ENCODE measurements at regions not wholly inside any gene's neighbourhood (a gene's known extent, or its start where the extent isn't known, plus 50 kb on each side); places are given as distances from the start of the nearest gene placed in this dataset.

DNA sequence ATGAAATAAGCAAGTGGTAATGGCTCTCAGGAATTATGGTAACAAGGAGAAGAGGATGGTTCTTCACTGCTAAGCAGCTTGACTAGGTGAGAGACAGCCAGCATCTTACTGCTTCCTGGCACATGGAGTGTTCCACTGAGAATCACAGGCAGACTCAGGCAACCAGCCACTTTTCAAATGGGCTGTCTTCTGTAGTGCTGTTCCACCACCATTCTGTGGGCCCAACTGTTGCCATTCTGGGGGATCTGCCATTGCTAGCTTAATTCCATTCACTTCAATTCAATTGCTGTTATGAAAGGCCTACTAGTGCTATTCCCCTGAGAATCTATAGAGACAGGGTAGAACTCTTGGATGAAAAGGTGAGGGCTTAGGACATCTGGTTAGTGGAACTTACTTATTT, 341.9 kb downstream of the KCNRG start:
- ChIA-PET POLR2A (ENCODE audit: low non-redundant PET) (no interaction called here), CTCF (no interaction called here)
- Histone ChIP-seq H3K36me3 (ENCODE audit: insufficient read depth, low read length, poor library complexity, severe bottlenecking) (no peaks in the 10 kb centered on the region), H3K4me3 (ENCODE audit: low read depth, low read length, poor library complexity, severe bottlenecking) (no peak overlapping the region), H3K27me3 (replicated peaks; ENCODE audit: insufficient read depth, low read depth, low read length, poor library complexity) (no peaks in the 10 kb centered on the region), H3K27ac (ENCODE audit: low read depth, low read length, poor library complexity, severe bottlenecking) (no peak overlapping the region), H3K9me3 (ENCODE audit: low read depth, low read length, poor library complexity, severe bottlenecking) (no peaks in the 10 kb centered on the region), H3K4me1 (ENCODE audit: insufficient read depth, low read length, poor library complexity, severe bottlenecking) (peaks cover 4% of the 10 kb centered on the region)
- no TSS peak for BruUV-seq (replicated peaks)
- DNase-seq (ENCODE audit: low spot score) = no peak
- no peak for TF ChIP-seq EZH2 (IDR thresholded peaks at IDR 0.05; ENCODE audit: borderline replicate concordance, low read depth, low read length, poor library complexity, severe bottlenecking)
- TF ChIP-seq, protein P1, sequence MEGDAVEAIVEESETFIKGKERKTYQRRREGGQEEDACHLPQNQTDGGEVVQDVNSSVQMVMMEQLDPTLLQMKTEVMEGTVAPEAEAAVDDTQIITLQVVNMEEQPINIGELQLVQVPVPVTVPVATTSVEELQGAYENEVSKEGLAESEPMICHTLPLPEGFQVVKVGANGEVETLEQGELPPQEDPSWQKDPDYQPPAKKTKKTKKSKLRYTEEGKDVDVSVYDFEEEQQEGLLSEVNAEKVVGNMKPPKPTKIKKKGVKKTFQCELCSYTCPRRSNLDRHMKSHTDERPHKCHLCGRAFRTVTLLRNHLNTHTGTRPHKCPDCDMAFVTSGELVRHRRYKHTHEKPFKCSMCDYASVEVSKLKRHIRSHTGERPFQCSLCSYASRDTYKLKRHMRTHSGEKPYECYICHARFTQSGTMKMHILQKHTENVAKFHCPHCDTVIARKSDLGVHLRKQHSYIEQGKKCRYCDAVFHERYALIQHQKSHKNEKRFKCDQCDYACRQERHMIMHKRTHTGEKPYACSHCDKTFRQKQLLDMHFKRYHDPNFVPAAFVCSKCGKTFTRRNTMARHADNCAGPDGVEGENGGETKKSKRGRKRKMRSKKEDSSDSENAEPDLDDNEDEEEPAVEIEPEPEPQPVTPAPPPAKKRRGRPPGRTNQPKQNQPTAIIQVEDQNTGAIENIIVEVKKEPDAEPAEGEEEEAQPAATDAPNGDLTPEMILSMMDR (conservative IDR thresholded peaks at IDR 0.05; ENCODE audit: low read depth, low read length) = no peak
- intact Hi-C loops (cut with micrococcal nuclease; ENCODE audit: unreplicated experiment) = no loop called here

DNA sequence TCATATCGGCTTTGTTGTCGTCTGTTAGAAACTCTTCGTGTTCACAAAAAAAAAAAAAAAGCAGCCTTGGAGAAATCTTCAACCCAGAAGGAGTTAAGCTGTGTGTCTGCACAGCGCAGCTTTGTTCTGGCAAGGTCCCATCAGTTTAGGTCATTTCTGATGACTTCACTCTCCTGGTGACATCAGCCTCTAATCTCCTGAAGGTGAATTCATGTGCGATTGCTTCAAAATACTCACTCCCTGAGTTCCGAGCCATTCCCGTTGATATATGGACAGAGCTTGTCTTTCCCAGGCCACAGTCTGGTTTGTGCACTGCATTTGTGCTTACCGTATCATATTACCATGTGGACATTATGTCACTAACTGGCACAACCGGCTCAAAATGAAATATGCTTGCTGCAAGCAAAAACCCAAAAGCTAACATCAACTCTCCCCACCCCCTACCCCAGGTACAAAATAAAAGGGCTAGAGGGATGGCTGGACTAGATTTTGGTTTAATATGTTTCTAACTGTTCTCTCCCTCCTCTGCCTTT, 342.4 kb downstream of the KCNRG start:
- no peak overlapping the region for H3K27ac ChIP-seq (ENCODE audit: low read depth, low read length, poor library complexity, severe bottlenecking)
- H3K4me3 ChIP-seq (ENCODE audit: low read depth, low read length, poor library complexity, severe bottlenecking) = no peak overlapping the region
- DNase-seq (ENCODE audit: low spot score) = no peak
- no peaks in the 10 kb centered on the region for H3K9me3 ChIP-seq (ENCODE audit: low read depth, low read length, poor library complexity, severe bottlenecking)
- no peaks in the 10 kb centered on the region for H3K36me3 ChIP-seq (ENCODE audit: insufficient read depth, low read length, poor library complexity, severe bottlenecking)
- intact Hi-C loops (cut with micrococcal nuclease; ENCODE audit: unreplicated experiment) = no loop called here
- no peaks in the 10 kb centered on the region for H3K27me3 ChIP-seq (replicated peaks; ENCODE audit: insufficient read depth, low read depth, low read length, poor library complexity)
- TF ChIP-seq EZH2 (IDR thresholded peaks at IDR 0.05; ENCODE audit: borderline replicate concordance, low read depth, low read length, poor library complexity, severe bottlenecking) = no peak
- TF ChIP-seq, protein P1 (conservative IDR thresholded peaks at IDR 0.05; ENCODE audit: low read depth, low read length) = no peak
- no TSS peak for BruUV-seq (replicated peaks)
- peaks cover 4% of the 10 kb centered on the region for H3K4me1 ChIP-seq (ENCODE audit: insufficient read depth, low read length, poor library complexity, severe bottlenecking)
- ChIA-PET CTCF (no interaction called here), POLR2A (ENCODE audit: low non-redundant PET) (no interaction called here)

DNA sequence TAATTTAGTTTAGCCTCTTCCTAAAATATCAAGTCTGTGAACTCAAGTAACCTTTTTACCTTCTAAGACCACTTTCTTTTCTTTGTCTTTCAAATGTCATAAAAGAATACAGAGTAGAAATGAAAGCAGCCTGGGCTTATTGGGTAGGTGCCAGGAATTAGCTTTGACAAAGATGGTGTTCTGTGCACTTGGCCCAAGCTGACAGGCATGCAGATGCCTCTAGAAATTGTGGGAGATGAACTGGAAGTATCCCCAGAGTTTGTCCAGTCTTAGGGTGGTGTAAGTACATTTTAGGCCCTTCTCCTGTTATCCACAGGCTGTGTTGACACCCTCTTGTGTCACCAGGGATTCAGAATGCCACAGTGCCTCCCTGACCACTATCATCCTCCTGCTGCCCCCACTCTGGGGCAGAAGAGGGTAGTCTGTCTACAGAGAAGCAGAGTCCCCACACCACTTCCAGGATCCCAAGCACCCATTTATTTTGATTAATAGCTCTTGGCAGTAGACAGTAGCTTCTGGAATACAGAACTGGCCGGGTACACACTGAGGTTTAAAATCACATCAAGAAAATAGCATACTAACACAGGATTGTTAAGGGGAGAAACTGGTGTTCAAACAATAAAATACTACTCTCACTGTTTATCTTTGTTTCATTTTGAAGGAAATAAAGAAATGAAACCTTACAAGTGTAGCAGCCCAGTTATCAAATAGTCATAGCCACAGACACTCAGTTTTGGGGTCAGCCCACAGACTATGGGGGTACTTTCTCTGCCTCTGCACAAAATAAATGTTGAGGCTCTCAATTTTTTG, 343.2 kb downstream of the KCNRG start:
- H3K4me1 ChIP-seq (ENCODE audit: insufficient read depth, low read length, poor library complexity, severe bottlenecking) = peaks cover 4% of the 10 kb centered on the region
- no peaks in the 10 kb centered on the region for H3K36me3 ChIP-seq (ENCODE audit: insufficient read depth, low read length, poor library complexity, severe bottlenecking)
- intact Hi-C loops (cut with micrococcal nuclease; ENCODE audit: unreplicated experiment) = no loop called here
- H3K27me3 ChIP-seq (replicated peaks; ENCODE audit: insufficient read depth, low read depth, low read length, poor library complexity) = no peaks in the 10 kb centered on the region
- H3K9me3 ChIP-seq (ENCODE audit: low read depth, low read length, poor library complexity, severe bottlenecking) = no peaks in the 10 kb centered on the region
- H3K27ac ChIP-seq (ENCODE audit: low read depth, low read length, poor library complexity, severe bottlenecking) = no peak overlapping the region
- no peak overlapping the region for H3K4me3 ChIP-seq (ENCODE audit: low read depth, low read length, poor library complexity, severe bottlenecking)
- DNase-seq (ENCODE audit: low spot score) = no peak
- BruUV-seq (replicated peaks) = no TSS peak
- CTCF ChIA-PET = no interaction called here
- TF ChIP-seq EZH2 (IDR thresholded peaks at IDR 0.05; ENCODE audit: borderline replicate concordance, low read depth, low read length, poor library complexity, severe bottlenecking) = no peak
- TF ChIP-seq, protein P1 (conservative IDR thresholded peaks at IDR 0.05; ENCODE audit: low read depth, low read length) = no peak
- POLR2A ChIA-PET (ENCODE audit: low non-redundant PET) = no interaction called here
